ENCODE measurements at regions not wholly inside any gene's neighbourhood (a gene's known extent, or its start where the extent isn't known, plus 50 kb on each side); places are given as distances from the start of the nearest gene placed in this dataset.
"Not testable (repeated sequence)": the region's sequence is repeated elsewhere in the genome, so short reads cannot be mapped to it uniquely, and the experiment has no call there.

GRCh38 chr17:13659051-13659450 lies 57.3 kb upstream of the HS3ST3A1 start:
- not testable (repeated sequence) for DNase-seq

- no peak for DNase-seq
Measured at GRCh38 chr17:13665872-13666635, 64.3 kb upstream of the HS3ST3A1 start.

- no peak for DNase-seq
Measured at GRCh38 chr17:13671341-13671740, 69.6 kb upstream of the HS3ST3A1 start.

GRCh38 chr17:13671771-13672170 lies 70.0 kb upstream of the HS3ST3A1 start:
- no peak for DNase-seq

- DNase-seq = no peak
Measured at GRCh38 chr17:13678361-13678760, 76.6 kb upstream of the HS3ST3A1 start.

- DNase-seq = no peak
Measured at GRCh38 chr17:13678841-13679240, 77.1 kb upstream of the HS3ST3A1 start.

GRCh38 chr17:13688716-13689115 lies 87.0 kb upstream of the HS3ST3A1 start:
- no peak for DNase-seq

GRCh38 chr17:13690806-13691205 lies 89.1 kb upstream of the HS3ST3A1 start:
- DNase-seq = no peak

- no peak for DNase-seq
Measured at GRCh38 chr17:13694934-13695333, 93.2 kb upstream of the HS3ST3A1 start.

GRCh38 chr17:13698832-13699231 lies 97.1 kb upstream of the HS3ST3A1 start:
- no peak for DNase-seq

GRCh38 chr17:13699261-13699660 lies 97.5 kb upstream of the HS3ST3A1 start:
- DNase-seq = no peak

GRCh38 chr17:13702266-13702665 lies 100.5 kb upstream of the HS3ST3A1 start:
- DNase-seq = no peak

GRCh38 chr17:13704333-13704732 lies 102.6 kb upstream of the HS3ST3A1 start:
- DNase-seq = no peak

- DNase-seq = no peak
Measured at GRCh38 chr17:13705221-13705620, 103.5 kb upstream of the HS3ST3A1 start.

GRCh38 chr17:13721705-13722104 lies 120.0 kb upstream of the HS3ST3A1 start:
- DNase-seq = no peak

GRCh38 chr17:13725288-13725990 lies 123.7 kb upstream of the HS3ST3A1 start:
- no peak for DNase-seq

- no peak for DNase-seq
Measured at GRCh38 chr17:13727441-13728171, 125.9 kb upstream of the HS3ST3A1 start.

GRCh38 chr17:13728781-13729180 lies 127.1 kb upstream of the HS3ST3A1 start:
- DNase-seq = no peak

- DNase-seq = no peak
Measured at GRCh38 chr17:13729466-13730134, 127.9 kb upstream of the HS3ST3A1 start.

GRCh38 chr17:13734880-13735279 lies 133.2 kb upstream of the HS3ST3A1 start:
- no peak for DNase-seq

GRCh38 chr17:13735444-13735843 lies 133.7 kb upstream of the HS3ST3A1 start:
- DNase-seq = no peak

GRCh38 chr17:13735861-13736260 lies 134.1 kb upstream of the HS3ST3A1 start:
- DNase-seq = no peak

GRCh38 chr17:13736916-13737315 lies 135.2 kb upstream of the HS3ST3A1 start:
- DNase-seq = no peak

All from NCI-H2171 (cell line).